AG04450 (cell line): ENCODE measurements at regions not wholly inside any gene's neighbourhood (a gene's known extent, or its start where the extent isn't known, plus 50 kb on each side); places are given as distances from the start of the nearest gene placed in this dataset.

Source experiments
- CTCF ChIA-PET: fragments of 300-600, 350-600 bp; formaldehyde crosslinking; extraction: SDS; loops from one replicate; lab custom pipeline; 2022; ENCODE audit warnings: antibody characterized with exemption, inconsistent platforms; lab: Charles Lee
- POLR2A ChIA-PET: fragments of 350-600 bp; formaldehyde crosslinking; extraction: SDS; loops from one replicate; lab custom pipeline; 2021; ENCODE audit warnings: antibody characterized with exemption, inconsistent platforms; lab: Yijun Ruan, JAX
- DNase-seq: peaks from one replicate; pipeline ENCODE4 v3.0.0-alpha.2; 2011; ENCODE audit warnings: low read depth, low spot score
- H3K27ac ChIP-seq: one replicate; pipeline ENCODE4 v1.5.1; 2012; ENCODE audit warnings: low read depth, low read length, control low read depth
- H3K27me3 ChIP-seq: one replicate; pipeline ENCODE4 v1.6.0; 2012; ENCODE audit warnings: low read length; ENCODE audit not compliant: control insufficient read depth, insufficient read depth
- H3K4me3 ChIP-seq: 2 replicates; pipeline ENCODE4 v1.5.1; 2011; ENCODE audit warnings: mild to moderate bottlenecking, low read depth, low read length, control low read depth
- H3K9me3 ChIP-seq: 2 replicates; pipeline ENCODE4 v1.5.1; 2012; ENCODE audit warnings: low read length; ENCODE audit not compliant: control insufficient read depth, insufficient read depth
- TF ChIP-seq, protein P1 (sequence below): IDR thresholded peaks from 2 replicates; pipeline ENCODE4 v1.5.1; 2011; ENCODE audit warnings: low read depth, low read length, control low read depth, inconsistent platforms

DNA sequence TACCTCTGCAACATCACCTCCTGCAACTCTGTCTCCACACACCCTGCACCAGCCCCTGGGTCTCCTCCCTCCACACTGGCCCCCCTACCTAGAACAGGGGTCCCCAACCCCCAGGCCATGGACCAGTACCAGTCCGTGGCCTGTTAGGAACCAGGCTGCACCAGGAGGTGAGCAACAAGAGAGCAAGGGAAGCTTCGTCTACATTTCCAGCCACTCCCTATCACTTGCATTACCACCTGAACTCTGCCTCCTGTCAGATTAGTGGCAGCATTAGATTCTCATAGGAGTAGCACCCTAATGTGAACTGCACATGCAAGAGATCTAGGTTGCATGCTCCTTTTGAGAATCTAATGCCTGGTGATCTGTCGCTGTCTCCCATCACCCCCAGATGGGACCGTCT is 108.8 kb upstream of the WDR11 start:
- POLR2A ChIA-PET: no interaction called here

DNA sequence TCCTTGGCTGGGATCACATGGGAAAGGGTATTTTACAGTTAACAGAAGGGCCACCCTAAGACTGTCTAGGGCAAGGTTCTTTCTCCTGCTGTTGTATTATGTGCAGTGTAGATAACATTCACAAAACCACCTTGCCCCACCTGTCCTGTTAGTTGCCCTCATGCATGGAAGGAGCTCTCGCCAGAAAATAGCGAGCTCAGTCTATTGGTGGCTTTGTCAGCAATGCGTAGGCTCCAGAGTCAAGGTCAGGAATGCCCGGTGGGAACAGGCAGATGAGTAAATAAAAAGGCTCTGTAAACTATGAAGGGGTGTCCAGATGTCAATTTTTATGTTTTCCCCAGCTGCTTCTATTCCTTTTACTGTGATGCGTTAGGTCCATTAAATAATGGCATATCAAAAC is 107.1 kb upstream of the WDR11 start:
- Histone ChIP-seq H3K27ac (no peak overlapping the region), H3K4me3 (no peak overlapping the region), H3K9me3 (peaks cover 8% of the 10 kb centered on the region; the same call in 1 of the 2 replicates), H3K27me3 (no peaks in the 10 kb centered on the region)
- DNase-seq: no peak
- CTCF ChIA-PET: no interaction called here
- POLR2A ChIA-PET: no interaction called here
- TF ChIP-seq, protein P1, sequence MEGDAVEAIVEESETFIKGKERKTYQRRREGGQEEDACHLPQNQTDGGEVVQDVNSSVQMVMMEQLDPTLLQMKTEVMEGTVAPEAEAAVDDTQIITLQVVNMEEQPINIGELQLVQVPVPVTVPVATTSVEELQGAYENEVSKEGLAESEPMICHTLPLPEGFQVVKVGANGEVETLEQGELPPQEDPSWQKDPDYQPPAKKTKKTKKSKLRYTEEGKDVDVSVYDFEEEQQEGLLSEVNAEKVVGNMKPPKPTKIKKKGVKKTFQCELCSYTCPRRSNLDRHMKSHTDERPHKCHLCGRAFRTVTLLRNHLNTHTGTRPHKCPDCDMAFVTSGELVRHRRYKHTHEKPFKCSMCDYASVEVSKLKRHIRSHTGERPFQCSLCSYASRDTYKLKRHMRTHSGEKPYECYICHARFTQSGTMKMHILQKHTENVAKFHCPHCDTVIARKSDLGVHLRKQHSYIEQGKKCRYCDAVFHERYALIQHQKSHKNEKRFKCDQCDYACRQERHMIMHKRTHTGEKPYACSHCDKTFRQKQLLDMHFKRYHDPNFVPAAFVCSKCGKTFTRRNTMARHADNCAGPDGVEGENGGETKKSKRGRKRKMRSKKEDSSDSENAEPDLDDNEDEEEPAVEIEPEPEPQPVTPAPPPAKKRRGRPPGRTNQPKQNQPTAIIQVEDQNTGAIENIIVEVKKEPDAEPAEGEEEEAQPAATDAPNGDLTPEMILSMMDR: no peak

More for the DNA sequence above, 108.8 kb upstream of the WDR11 start:
- H3K9me3 ChIP-seq: peaks cover 8% of the 10 kb centered on the region; the same call in 1 of the 2 replicates
- CTCF ChIA-PET: no interaction called here
- H3K27me3 ChIP-seq: no peaks in the 10 kb centered on the region
- TF ChIP-seq, protein P1: no peak
- H3K4me3 ChIP-seq: no peak overlapping the region
- no peak overlapping the region for H3K27ac ChIP-seq
- DNase-seq: no peak

DNA sequence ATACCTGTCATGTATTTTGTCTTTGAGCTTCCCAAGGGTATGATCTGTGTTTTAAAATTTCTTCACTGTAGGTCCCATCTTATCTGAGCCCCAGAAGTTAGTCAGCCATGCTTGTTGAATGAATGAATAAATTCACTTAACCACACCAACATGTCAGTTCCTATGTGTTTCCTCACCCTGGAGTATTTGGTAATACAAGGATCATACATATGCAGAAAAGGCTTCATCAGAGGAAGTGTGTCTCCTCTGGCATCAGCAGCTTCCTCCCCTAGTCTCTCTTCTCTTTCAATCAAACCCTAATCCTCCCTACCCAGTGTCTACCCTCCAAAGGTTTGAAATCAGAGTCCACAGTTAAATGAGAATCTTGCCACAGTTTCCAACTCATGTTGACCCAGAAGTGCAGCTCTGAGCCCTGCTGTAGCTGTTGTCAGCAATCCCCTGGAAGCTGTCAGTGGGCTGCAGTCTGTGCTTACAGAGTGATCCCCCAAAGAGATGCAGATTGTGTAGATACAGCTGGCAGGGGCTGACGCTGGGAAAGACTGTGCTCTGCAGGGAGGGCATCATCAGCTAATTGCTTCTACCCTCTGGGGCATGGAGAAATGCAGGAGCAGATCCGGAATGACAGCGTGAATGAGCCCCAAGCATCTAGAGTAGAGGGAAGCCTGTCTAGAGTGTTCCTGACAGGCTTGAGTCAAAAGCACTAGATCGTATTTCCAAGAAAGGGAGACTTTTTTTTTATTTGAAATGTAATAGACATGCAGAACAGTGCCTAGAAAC is 105.0 kb upstream of the WDR11 start:
- H3K9me3 ChIP-seq: peaks cover 8% of the 10 kb centered on the region; the same call in 1 of the 2 replicates
- H3K27ac ChIP-seq: no peak overlapping the region
- H3K27me3 ChIP-seq: no peaks in the 10 kb centered on the region
- TF ChIP-seq, protein P1: no peak
- ChIA-PET POLR2A (no interaction called here), CTCF (no interaction called here)
- DNase-seq: no peak
- no peak overlapping the region for H3K4me3 ChIP-seq

DNA sequence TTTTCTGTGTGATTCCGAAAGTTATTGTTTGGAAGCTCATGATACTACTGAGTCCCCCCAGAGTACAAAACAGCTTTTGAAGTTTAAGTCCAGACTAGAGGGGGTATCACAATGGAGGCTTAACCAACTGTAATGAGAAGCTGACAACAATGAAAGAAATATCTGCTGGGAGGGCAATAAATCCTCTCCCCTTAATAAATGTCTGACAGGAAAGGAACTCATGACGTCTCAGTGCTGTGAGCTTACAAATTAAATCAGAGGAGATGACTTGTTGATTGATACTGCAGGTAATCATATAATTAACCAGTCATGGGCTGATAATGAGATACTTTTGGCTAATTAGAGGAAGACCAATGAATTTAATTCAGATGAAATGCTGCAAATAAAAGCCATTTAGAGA is 102.6 kb upstream of the WDR11 start:
- ChIA-PET POLR2A (no interaction called here), CTCF (interaction anchor here (1.4 kb wide), 1 partner anchor 14 kb away, joined by 4 read pairs; no protein-coding TSS in a partner anchor)
- Histone ChIP-seq H3K27ac (no peak overlapping the region), H3K27me3 (no peaks in the 10 kb centered on the region), H3K4me3 (no peak overlapping the region), H3K9me3 (peaks cover 8% of the 10 kb centered on the region; the same call in 1 of the 2 replicates)
- no peak for DNase-seq
- TF ChIP-seq, protein P1: no peak

DNA sequence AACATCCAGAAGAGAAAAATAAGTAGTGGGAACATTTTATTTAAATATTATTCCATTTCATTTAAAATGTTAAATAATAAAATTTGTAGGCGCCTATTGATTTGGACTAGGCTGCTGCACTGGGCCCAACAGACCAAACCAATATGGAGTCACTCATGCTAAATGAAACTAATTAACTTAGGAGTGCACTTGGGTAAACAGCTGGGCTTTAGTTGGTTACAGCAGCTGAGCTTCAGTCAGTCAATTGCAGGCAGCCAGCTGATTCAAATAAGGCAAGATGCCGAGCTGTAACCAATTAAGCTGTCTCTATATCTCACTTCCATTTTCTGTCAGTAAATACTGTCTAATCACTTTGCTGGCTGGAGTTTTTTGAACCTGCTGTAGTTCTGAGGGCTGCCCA is 102.1 kb upstream of the WDR11 start:
- ChIA-PET CTCF (no interaction called here), POLR2A (no interaction called here)
- peaks cover 8% of the 10 kb centered on the region; the same call in 1 of the 2 replicates for H3K9me3 ChIP-seq
- no peak overlapping the region for H3K4me3 ChIP-seq
- TF ChIP-seq, protein P1: no peak
- H3K27ac ChIP-seq: no peak overlapping the region
- H3K27me3 ChIP-seq: no peaks in the 10 kb centered on the region
- no peak for DNase-seq
